ENCODE measurements at regions not wholly inside any gene's neighbourhood (a gene's known extent, or its start where the extent isn't known, plus 50 kb on each side); places are given as distances from the start of the nearest gene placed in this dataset.

DNA sequence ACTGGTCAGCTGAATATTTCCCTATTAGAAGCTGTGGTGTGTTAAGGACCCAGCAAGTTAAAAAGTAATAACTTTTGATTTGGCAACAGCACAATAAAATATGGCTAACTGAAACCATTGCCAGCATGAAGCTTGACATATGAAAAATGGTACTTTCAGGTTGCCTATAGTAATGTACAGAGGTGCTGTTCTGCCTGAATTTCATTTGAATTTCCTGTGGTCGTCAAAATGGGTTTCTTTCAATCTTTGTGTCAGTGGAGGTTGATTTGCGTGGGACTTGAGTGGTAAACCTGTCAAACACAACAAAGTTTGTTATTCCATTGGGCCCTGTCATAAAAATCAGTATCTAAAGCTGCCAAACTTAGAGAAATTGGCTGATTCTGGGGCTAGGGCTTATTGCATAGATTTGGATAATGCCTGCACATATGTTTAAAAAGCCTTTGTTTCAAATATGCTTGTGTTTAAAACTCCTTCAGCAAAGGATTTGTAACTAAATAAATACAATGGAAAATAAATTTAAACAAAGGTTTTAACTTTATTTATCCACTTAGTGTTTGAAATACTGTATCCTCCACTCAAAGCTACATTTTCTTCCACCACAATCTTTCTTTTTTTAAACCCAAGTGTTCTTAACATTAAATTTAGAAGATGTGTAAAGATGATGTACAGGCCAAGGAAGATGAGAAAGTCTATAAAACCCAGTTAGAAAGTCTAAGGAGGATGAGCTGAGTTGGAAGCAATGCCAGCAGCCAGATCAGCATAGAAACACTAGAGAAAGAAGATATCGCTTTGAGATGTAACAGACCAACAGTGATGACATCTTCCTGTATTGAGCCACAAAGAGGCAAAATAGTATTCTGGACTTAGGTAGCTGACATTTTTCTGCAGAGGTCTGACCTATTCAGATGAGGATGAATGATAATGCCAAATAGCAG, 134.8 kb upstream of the GIMD1 start:
- no peaks in the 10 kb centered on the region for H3K36me3 ChIP-seq (ENCODE audit: insufficient read depth, low read length)
- H3K9me3 ChIP-seq (ENCODE audit: low read length), result no peaks in the 10 kb centered on the region
- H3K4me3 ChIP-seq (ENCODE audit: low read length), result no peak overlapping the region
- H2AFZ ChIP-seq (ENCODE audit: low read depth, low read length), result no peak overlapping the region
- H3K4me1 ChIP-seq (ENCODE audit: insufficient read depth, low read length), result no peaks in the 10 kb centered on the region
- H3K27me3 ChIP-seq (ENCODE audit: insufficient read depth, low read length), result peaks cover 4% of the 10 kb centered on the region

GRCh38 chr4:106502106-106502699, 133.6 kb upstream of the GIMD1 start:
- no peaks in the 10 kb centered on the region for H3K4me1 ChIP-seq (ENCODE audit: insufficient read depth, low read length)
- peaks cover 4% of the 10 kb centered on the region for H3K27me3 ChIP-seq (ENCODE audit: insufficient read depth, low read length)
- no peak overlapping the region for H3K4me3 ChIP-seq (ENCODE audit: low read length)
- no peaks in the 10 kb centered on the region for H3K9me3 ChIP-seq (ENCODE audit: low read length)
- no peaks in the 10 kb centered on the region for H3K36me3 ChIP-seq (ENCODE audit: insufficient read depth, low read length)
- H2AFZ ChIP-seq (ENCODE audit: low read depth, low read length), result peak overlapping the region; percentile 1

- Histone ChIP-seq H3K9me3 (ENCODE audit: low read length) (no peaks in the 10 kb centered on the region), H3K4me3 (ENCODE audit: low read length) (no peak overlapping the region), H3K4me1 (ENCODE audit: insufficient read depth, low read length) (no peaks in the 10 kb centered on the region)
These were observed 128.7 kb upstream of the GIMD1 start for GRCh38 chr4:106497271-106497670.

DNA sequence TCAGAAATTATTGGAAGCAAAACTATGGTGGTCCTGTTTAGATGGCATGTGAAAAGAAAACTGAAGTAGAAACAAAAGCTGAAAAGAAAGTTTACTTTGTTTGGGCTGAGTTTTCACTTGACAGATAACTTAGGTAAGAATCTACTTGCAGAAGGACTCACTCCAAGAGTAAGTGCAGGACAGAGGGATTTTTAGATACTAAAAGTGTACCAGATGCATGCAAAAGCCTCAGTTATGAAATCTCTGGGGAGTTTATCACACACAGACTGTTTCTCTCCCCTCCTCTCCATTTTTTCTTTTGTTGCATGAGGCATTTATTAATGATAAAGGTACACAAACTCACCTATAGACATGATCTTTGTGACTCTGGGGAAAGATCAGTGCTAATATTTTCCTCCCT, 127.5 kb upstream of the GIMD1 start:
- H2AFZ ChIP-seq (ENCODE audit: low read depth, low read length), result no peak overlapping the region
- no peaks in the 10 kb centered on the region for H3K9me3 ChIP-seq (ENCODE audit: low read length)
- H3K27me3 ChIP-seq (ENCODE audit: insufficient read depth, low read length), result no peaks in the 10 kb centered on the region
- H3K36me3 ChIP-seq (ENCODE audit: insufficient read depth, low read length), result no peaks in the 10 kb centered on the region
- no peak overlapping the region for H3K4me3 ChIP-seq (ENCODE audit: low read length)
- no peaks in the 10 kb centered on the region for H3K4me1 ChIP-seq (ENCODE audit: insufficient read depth, low read length)

More at GRCh38 chr4:106497271-106497670, 128.7 kb upstream of the GIMD1 start:
- H2AFZ ChIP-seq (ENCODE audit: low read depth, low read length), result no peak overlapping the region
- H3K27me3 ChIP-seq (ENCODE audit: insufficient read depth, low read length), result no peaks in the 10 kb centered on the region
- H3K36me3 ChIP-seq (ENCODE audit: insufficient read depth, low read length), result no peaks in the 10 kb centered on the region

DNA sequence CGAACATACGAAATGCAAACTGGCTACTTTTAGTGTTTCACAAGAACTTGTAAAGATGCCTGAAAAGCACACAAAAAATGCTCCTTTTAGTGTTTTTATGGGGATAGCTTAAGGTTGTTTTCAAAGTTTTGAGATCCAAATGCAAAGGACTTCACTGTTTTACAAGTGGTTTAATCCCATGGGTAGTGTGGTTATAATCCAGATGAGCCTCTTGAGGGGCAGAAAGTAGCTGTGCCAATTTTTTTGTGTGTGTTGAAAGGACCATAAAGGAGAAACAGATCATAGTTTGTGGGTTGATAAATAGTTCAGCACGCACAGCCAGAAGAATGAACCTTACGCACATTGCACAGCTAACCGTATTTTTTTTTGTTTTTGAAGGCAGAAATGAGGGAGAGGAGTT, 126.9 kb upstream of the GIMD1 start:
- Histone ChIP-seq H3K27me3 (ENCODE audit: insufficient read depth, low read length) (no peaks in the 10 kb centered on the region), H2AFZ (ENCODE audit: low read depth, low read length) (no peak overlapping the region), H3K4me1 (ENCODE audit: insufficient read depth, low read length) (no peaks in the 10 kb centered on the region), H3K36me3 (ENCODE audit: insufficient read depth, low read length) (no peaks in the 10 kb centered on the region), H3K4me3 (ENCODE audit: low read length) (no peak overlapping the region), H3K9me3 (ENCODE audit: low read length) (no peaks in the 10 kb centered on the region)

- Histone ChIP-seq H2AFZ (ENCODE audit: low read depth, low read length) (no peak overlapping the region), H3K36me3 (ENCODE audit: insufficient read depth, low read length) (no peaks in the 10 kb centered on the region), H3K4me1 (ENCODE audit: insufficient read depth, low read length) (no peaks in the 10 kb centered on the region), H3K9me3 (ENCODE audit: low read length) (no peaks in the 10 kb centered on the region), H3K4me3 (ENCODE audit: low read length) (no peak overlapping the region), H3K27me3 (ENCODE audit: insufficient read depth, low read length) (no peaks in the 10 kb centered on the region)
These were observed 125.5 kb upstream of the GIMD1 start for GRCh38 chr4:106494066-106494465.

DNA sequence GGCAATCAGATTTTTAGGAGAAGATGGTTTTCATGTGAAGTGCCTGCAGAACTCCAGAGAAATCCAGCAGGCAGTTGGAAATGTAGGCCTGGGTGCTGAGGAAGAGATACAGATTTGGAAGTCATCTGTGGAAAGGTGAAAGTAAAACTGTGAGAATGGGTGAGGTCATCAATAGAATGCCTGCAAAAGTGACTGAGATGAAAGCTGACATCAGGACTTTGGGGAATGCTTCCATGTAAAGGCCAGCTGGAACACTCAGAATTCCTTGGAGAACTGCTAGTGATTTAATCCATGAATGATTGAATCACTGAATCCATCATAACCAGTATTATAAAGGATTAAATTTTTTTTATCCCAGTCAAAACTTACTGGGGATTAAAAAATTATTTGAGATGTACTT, 124.5 kb upstream of the GIMD1 start:
- Histone ChIP-seq H2AFZ (ENCODE audit: low read depth, low read length) (no peak overlapping the region), H3K9me3 (ENCODE audit: low read length) (no peaks in the 10 kb centered on the region), H3K4me1 (ENCODE audit: insufficient read depth, low read length) (no peaks in the 10 kb centered on the region), H3K27me3 (ENCODE audit: insufficient read depth, low read length) (no peaks in the 10 kb centered on the region), H3K36me3 (ENCODE audit: insufficient read depth, low read length) (no peaks in the 10 kb centered on the region), H3K4me3 (ENCODE audit: low read length) (no peak overlapping the region)

DNA sequence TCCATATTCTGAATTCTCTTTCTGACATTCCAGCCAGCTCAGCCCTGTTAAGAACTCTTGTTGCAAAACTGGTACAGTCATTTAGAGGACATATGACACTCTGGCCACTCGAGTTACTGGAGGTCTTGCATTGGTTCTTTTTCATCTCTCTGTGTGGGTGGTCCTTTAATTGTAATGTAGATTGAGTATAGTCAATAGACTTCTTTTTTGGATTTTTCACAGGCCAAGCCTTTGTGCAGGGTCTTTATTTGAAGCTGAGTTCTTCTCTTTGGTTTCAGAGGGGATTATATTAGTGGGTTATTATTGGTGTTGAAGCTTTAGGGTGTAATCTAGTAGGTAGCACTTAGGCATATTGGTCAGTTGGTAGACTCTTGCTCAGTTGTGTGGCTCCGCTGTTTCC, 118.0 kb upstream of the GIMD1 start:
- no peak overlapping the region for H3K4me3 ChIP-seq (ENCODE audit: low read length)
- peaks cover 12% of the 10 kb centered on the region for H3K4me1 ChIP-seq (ENCODE audit: insufficient read depth, low read length)
- no peak overlapping the region for H2AFZ ChIP-seq (ENCODE audit: low read depth, low read length)
- H3K27me3 ChIP-seq (ENCODE audit: insufficient read depth, low read length), result no peaks in the 10 kb centered on the region
- no peaks in the 10 kb centered on the region for H3K36me3 ChIP-seq (ENCODE audit: insufficient read depth, low read length)
- no peaks in the 10 kb centered on the region for H3K9me3 ChIP-seq (ENCODE audit: low read length)

DNA sequence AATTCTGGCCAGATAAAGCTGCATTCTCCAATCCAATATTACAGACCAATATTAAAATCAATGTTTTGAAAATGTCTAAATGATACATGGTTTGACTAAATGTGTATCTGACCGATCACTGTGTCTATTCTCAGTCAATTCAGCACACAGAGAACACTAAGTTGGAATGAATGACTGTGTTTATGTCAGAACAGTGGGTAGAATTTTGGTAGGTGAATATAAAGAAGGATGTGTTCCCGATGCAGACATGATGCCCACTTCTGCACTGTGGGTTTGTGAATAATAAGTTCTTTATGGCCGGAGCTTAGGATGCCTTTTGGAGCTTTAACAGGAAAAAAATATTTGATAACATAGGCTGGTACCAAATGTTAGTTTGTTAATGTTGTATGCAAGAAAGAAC, 113.2 kb upstream of the GIMD1 start:
- Histone ChIP-seq H3K4me3 (ENCODE audit: low read length) (no peak overlapping the region), H3K4me1 (ENCODE audit: insufficient read depth, low read length) (peaks cover 6% of the 10 kb centered on the region), H3K36me3 (ENCODE audit: insufficient read depth, low read length) (no peaks in the 10 kb centered on the region), H3K27me3 (ENCODE audit: insufficient read depth, low read length) (no peaks in the 10 kb centered on the region), H3K9me3 (ENCODE audit: low read length) (no peaks in the 10 kb centered on the region), H2AFZ (ENCODE audit: low read depth, low read length) (no peak overlapping the region)

- no peaks in the 10 kb centered on the region for H3K9me3 ChIP-seq (ENCODE audit: low read length)
- no peaks in the 10 kb centered on the region for H3K4me1 ChIP-seq (ENCODE audit: insufficient read depth, low read length)
- no peak overlapping the region for H3K4me3 ChIP-seq (ENCODE audit: low read length)
- no peaks in the 10 kb centered on the region for H3K27me3 ChIP-seq (ENCODE audit: insufficient read depth, low read length)
- no peaks in the 10 kb centered on the region for H3K36me3 ChIP-seq (ENCODE audit: insufficient read depth, low read length)
- no peak overlapping the region for H2AFZ ChIP-seq (ENCODE audit: low read depth, low read length)
These were observed 109.6 kb upstream of the GIMD1 start for GRCh38 chr4:106478152-106478551.

DNA sequence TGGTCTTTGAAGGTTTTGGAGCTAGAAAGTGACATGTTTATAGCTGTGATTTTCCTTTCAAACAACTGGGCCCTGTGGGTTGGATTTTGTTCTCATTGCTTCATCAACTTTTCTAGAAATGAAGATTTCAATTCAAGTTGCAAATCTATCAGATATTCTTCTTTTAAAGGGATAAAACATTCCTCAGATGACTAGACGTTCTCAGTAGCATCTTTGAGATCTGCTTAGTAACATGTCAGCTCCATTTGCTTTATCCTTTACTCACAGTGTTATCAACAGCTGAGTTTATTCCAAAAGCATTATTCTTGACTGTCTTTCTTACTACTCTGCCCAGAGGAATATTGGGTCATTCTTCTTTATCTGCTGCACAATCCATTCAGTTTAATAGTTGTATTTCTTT, 108.2 kb upstream of the GIMD1 start:
- Histone ChIP-seq H2AFZ (ENCODE audit: low read depth, low read length) (no peak overlapping the region), H3K27me3 (ENCODE audit: insufficient read depth, low read length) (no peaks in the 10 kb centered on the region), H3K4me3 (ENCODE audit: low read length) (no peak overlapping the region), H3K36me3 (ENCODE audit: insufficient read depth, low read length) (no peaks in the 10 kb centered on the region), H3K9me3 (ENCODE audit: low read length) (no peaks in the 10 kb centered on the region), H3K4me1 (ENCODE audit: insufficient read depth, low read length) (no peaks in the 10 kb centered on the region)

DNA sequence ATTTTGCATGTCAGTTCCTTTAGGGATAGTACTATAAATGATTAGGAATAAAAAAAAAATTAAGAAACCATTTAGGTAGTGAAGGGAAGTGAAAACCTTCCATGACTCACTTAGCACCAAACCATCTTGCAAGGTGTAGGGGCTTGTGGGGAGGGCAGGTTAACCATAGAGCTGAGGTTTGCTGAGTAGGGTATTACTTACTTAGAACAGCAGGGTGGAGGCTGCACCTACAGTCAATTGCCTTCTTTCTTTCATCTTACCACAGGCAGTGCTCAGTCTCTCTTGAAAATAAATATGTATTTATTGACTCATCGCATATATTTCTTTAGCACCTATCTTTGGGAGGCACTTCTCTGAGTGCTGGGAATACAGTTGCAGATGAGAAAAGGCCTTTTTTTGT, 104.9 kb upstream of the GIMD1 start:
- Histone ChIP-seq H3K4me3 (ENCODE audit: low read length) (no peak overlapping the region), H3K4me1 (ENCODE audit: insufficient read depth, low read length) (no peaks in the 10 kb centered on the region), H3K36me3 (ENCODE audit: insufficient read depth, low read length) (no peaks in the 10 kb centered on the region), H3K9me3 (ENCODE audit: low read length) (no peaks in the 10 kb centered on the region), H2AFZ (ENCODE audit: low read depth, low read length) (no peak overlapping the region), H3K27me3 (ENCODE audit: insufficient read depth, low read length) (no peaks in the 10 kb centered on the region)

DNA sequence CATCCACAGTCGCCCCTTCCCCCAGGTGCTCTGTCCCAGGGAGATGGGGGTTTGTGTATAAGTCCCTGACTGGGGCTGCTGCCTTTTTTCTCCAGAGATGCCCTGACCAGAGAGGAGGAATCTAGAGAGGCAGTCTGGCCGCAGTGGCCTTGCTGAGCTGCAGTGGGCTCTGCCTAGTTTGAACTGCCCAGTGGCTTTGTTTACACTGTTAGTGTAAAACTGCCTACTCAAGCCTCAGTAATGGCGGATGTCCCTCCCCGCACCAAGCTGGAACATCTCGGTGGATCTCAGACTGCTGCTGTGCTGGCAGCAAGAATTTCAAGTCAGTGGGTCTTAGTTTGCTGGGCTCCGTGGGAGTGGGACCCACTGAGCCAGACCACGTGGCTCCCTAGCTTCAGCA, 102.6 kb upstream of the GIMD1 start:
- Histone ChIP-seq H3K4me3 (ENCODE audit: low read length) (no peak overlapping the region), H2AFZ (ENCODE audit: low read depth, low read length) (no peak overlapping the region), H3K9me3 (ENCODE audit: low read length) (no peaks in the 10 kb centered on the region), H3K27me3 (ENCODE audit: insufficient read depth, low read length) (no peaks in the 10 kb centered on the region), H3K4me1 (ENCODE audit: insufficient read depth, low read length) (no peaks in the 10 kb centered on the region), H3K36me3 (ENCODE audit: insufficient read depth, low read length) (no peaks in the 10 kb centered on the region)

Measured in neuron (in vitro differentiated cells).